GM19023 (cell line): ENCODE measurements at regions not wholly inside any gene's neighbourhood (a gene's known extent, or its start where the extent isn't known, plus 50 kb on each side); places are given as distances from the start of the nearest gene placed in this dataset.
A peak's percentile ranks its signal among the peaks of the same experiment; 100 is the strongest.

Experiments
- ATAC-seq: cut with Tn5 transposase; IDR thresholded peaks from one replicate; pipeline ENCODE4 v1.9.1; 2021; ENCODE audit warnings: mild to moderate bottlenecking, moderate library complexity; ENCODE audit not compliant: unreplicated experiment

- ATAC-seq, result no peak
These were observed 260.9 kb upstream of the RPS6KA3 start for GRCh38 chrX:20527558-20528011.

GRCh38 chrX:20527041-20527440, 260.3 kb upstream of the RPS6KA3 start:
- no peak for ATAC-seq

- ATAC-seq, result no peak
These were observed 257.1 kb upstream of the RPS6KA3 start for GRCh38 chrX:20523626-20524312.

GRCh38 chrX:20522420-20522819, 255.7 kb upstream of the RPS6KA3 start:
- ATAC-seq, result no peak

GRCh38 chrX:20521222-20521621, 254.5 kb upstream of the RPS6KA3 start:
- no peak for ATAC-seq

GRCh38 chrX:20519826-20520225, 253.1 kb upstream of the RPS6KA3 start:
- ATAC-seq, result no peak

GRCh38 chrX:20519146-20519545, 252.4 kb upstream of the RPS6KA3 start:
- ATAC-seq, result no peak

- ATAC-seq, result no peak
These were observed 250.9 kb upstream of the RPS6KA3 start for GRCh38 chrX:20517565-20517964.

GRCh38 chrX:20515841-20516461, 249.2 kb upstream of the RPS6KA3 start:
- ATAC-seq, result peak; percentile 95

GRCh38 chrX:20514358-20514757, 247.6 kb upstream of the RPS6KA3 start:
- ATAC-seq, result no peak

GRCh38 chrX:20513185-20513584, 246.5 kb upstream of the RPS6KA3 start:
- ATAC-seq, result no peak

- ATAC-seq, result no peak
These were observed 245.1 kb upstream of the RPS6KA3 start for GRCh38 chrX:20511792-20512191.

- no peak for ATAC-seq
These were observed 241.4 kb upstream of the RPS6KA3 start for GRCh38 chrX:20507901-20508620.

- ATAC-seq, result no peak
These were observed 240.0 kb upstream of the RPS6KA3 start for GRCh38 chrX:20506739-20507138.

- no peak for ATAC-seq
These were observed 234.2 kb upstream of the RPS6KA3 start for GRCh38 chrX:20500949-20501348.

- ATAC-seq, result no peak
These were observed 233.6 kb upstream of the RPS6KA3 start for GRCh38 chrX:20500171-20500865.

GRCh38 chrX:20499763-20500162, 233.1 kb upstream of the RPS6KA3 start:
- ATAC-seq, result no peak

GRCh38 chrX:20498851-20499635, 232.3 kb upstream of the RPS6KA3 start:
- ATAC-seq, result no peak

GRCh38 chrX:20495575-20495974, 228.9 kb upstream of the RPS6KA3 start:
- no peak for ATAC-seq

- no peak for ATAC-seq
These were observed 221.8 kb upstream of the RPS6KA3 start for GRCh38 chrX:20488473-20488872.

GRCh38 chrX:20487227-20487626, 220.5 kb upstream of the RPS6KA3 start:
- no peak for ATAC-seq
